HepG2 (cell line): ENCODE measurements at regions not wholly inside any gene's neighbourhood (a gene's known extent, or its start where the extent isn't known, plus 50 kb on each side); places are given as distances from the start of the nearest gene placed in this dataset.

Source experiments
- ATAC-seq: fragments of 200-7000 bp; cut with Tn5 transposase; 3 replicates; pipeline ENCODE4 v1.9.1; 2020; ENCODE audit warnings: mild to moderate bottlenecking, moderate library complexity
- BruUV-seq: library from RNA; stranded (reverse); fragments of 400-500 nt; replicated peaks from 2 replicates; lab custom pipeline; 2021; lab: Mats Ljungman, UMichigan
- CTCF ChIA-PET: fragments of 300-600 bp; formaldehyde crosslinking; extraction: SDS; loops from one replicate; lab custom pipeline; 2021; ENCODE audit warnings: low total read pairs, inconsistent platforms, low intra/inter-chr PET ratio; lab: Yijun Ruan, JAX
- POLR2A ChIA-PET: fragments of 350-600 bp; sonication (Branson Sonifier 250); formaldehyde crosslinking; loops from one replicate; lab custom pipeline; 2020; ENCODE audit warnings: antibody characterized with exemption, inconsistent platforms; lab: Yijun Ruan, JAX
- DNase-seq: peaks from one replicate; pipeline ENCODE4 v3.0.0-alpha.2; 2015; ENCODE audit warnings: low spot score
- FAIRE-seq: peaks from 3 replicates; lab custom pipeline; 2011; peaks lifted over from hg19 to GRCh38; lab: Jason Lieb, UNC
- H2AFZ ChIP-seq: one replicate; pipeline ENCODE4 v1.6.1; 2011; ENCODE audit warnings: low read length, inconsistent platforms
- H3K27ac ChIP-seq: fragments of 300-600 bp; 3 replicates; pipeline ENCODE4 v1.8.0; 2011; ENCODE audit warnings: mixed run types, mild to moderate bottlenecking, mixed read lengths, low read length, inconsistent platforms; ENCODE audit not compliant: insufficient read depth; ENCODE audit errors: extremely low read length
- H3K27me3 ChIP-seq, 2 experiments: fragments of 200-600 bp in 1 of 2; 2 replicates in 1 of 2; 3 replicates in 1 of 2; pipeline versions ENCODE4 v1.6.0 to v1.8.0; 2011; ENCODE audit warnings: low read length in 2 of 2, mild to moderate bottlenecking in 2 of 2, moderate library complexity in 2 of 2, inconsistent platforms in 1 of 2; ENCODE audit not compliant: insufficient read depth in 2 of 2, control insufficient read depth in 1 of 2
- H3K36me3 ChIP-seq, 2 experiments: fragments of 200-600 bp in 1 of 2; replicated peaks in 1 of 2; 2 replicates in 1 of 2; 3 replicates in 1 of 2; pipeline versions ENCODE4 v1.5.1 to v1.8.0; 2011; ENCODE audit warnings: low read length in 2 of 2, inconsistent platforms in 1 of 2; ENCODE audit not compliant: insufficient read depth in 2 of 2, control insufficient read depth in 1 of 2
- H3K4me1 ChIP-seq: 2 replicates; pipeline ENCODE4 v1.5.1; 2012; ENCODE audit warnings: low read length, inconsistent platforms; ENCODE audit not compliant: insufficient read depth
- H3K4me2 ChIP-seq: 2 replicates; pipeline ENCODE4 v1.6.0; 2011; ENCODE audit warnings: low read depth, low read length, inconsistent platforms
- H3K4me3 ChIP-seq, 3 experiments: fragments of 200-600 bp in 1 of 3; sonication (generic), shearing (Covaris generic) in 1 of 3; replicated peaks in 1 of 3; 2 replicates each; pipeline ENCODE4 v1.5.1; 2011 to 2016; ENCODE audit warnings: low read length in 3 of 3, inconsistent platforms in 2 of 3, low read depth in 2 of 3, mild to moderate bottlenecking in 2 of 3, control low read depth in 1 of 3, mixed read lengths in 1 of 3; ENCODE audit not compliant: insufficient read depth in 1 of 3
- H3K79me2 ChIP-seq: one replicate; pipeline ENCODE4 v1.6.1; 2011; ENCODE audit warnings: low read length, inconsistent platforms; ENCODE audit not compliant: insufficient read depth
- H3K9ac ChIP-seq: 2 replicates; pipeline ENCODE4 v1.6.0; 2011; ENCODE audit warnings: mild to moderate bottlenecking, low read depth, low read length, inconsistent platforms; ENCODE audit not compliant: insufficient read depth
- H3K9me3 ChIP-seq: 2 replicates; pipeline ENCODE4 v1.5.1; 2012; ENCODE audit warnings: mild to moderate bottlenecking, low read length
- H4K20me1 ChIP-seq: 2 replicates; pipeline ENCODE4 v1.6.0; 2011; ENCODE audit warnings: inconsistent platforms, mild to moderate bottlenecking, low read length, moderate library complexity; ENCODE audit not compliant: insufficient read depth
- BATF2 ChIP-seq: sonication (generic); formaldehyde crosslinking; IDR thresholded peaks from 2 replicates; pipeline ENCODE4 v1.8.0; 2022; ENCODE audit warnings: mild to moderate bottlenecking, missing genetic modification reagents, moderate library complexity
- CREM ChIP-seq, 2 experiments: sonication (generic) in 1 of 2; formaldehyde crosslinking in 1 of 2; IDR thresholded peaks; 2 replicates each; pipeline versions ENCODE4 v1.4.0 to v1.6.1; 2016 to 2020; ENCODE audit warnings: antibody characterized with exemption in 1 of 2, mild to moderate bottlenecking in 1 of 2, missing genetic modification reagents in 1 of 2
- FOXA3 ChIP-seq: IDR thresholded peaks from 2 replicates; pipeline ENCODE4 v1.6.1; 2016; ENCODE audit warnings: missing genetic modification reagents, missing compliant biosample characterization
- GATAD1 ChIP-seq: IDR thresholded peaks from 2 replicates; pipeline ENCODE4 v1.6.1; 2016; ENCODE audit warnings: missing genetic modification reagents, missing compliant biosample characterization
- GPBP1L1 ChIP-seq: sonication (generic); formaldehyde crosslinking; IDR thresholded peaks from 2 replicates; pipeline ENCODE4 v1.5.0; 2020; ENCODE audit warnings: mild to moderate bottlenecking, missing genetic modification reagents
- HOXD1 ChIP-seq: sonication (generic); formaldehyde crosslinking; IDR thresholded peaks from 2 replicates; pipeline ENCODE4 v1.5.0; 2020; ENCODE audit warnings: missing genetic modification reagents
- KMT2A ChIP-seq: sonication (generic); formaldehyde crosslinking; IDR thresholded peaks from 2 replicates; pipeline ENCODE4 v1.4.0; 2020; ENCODE audit warnings: missing genetic modification reagents
- NCOA2 ChIP-seq: sonication (generic); formaldehyde crosslinking; IDR thresholded peaks from 2 replicates; pipeline ENCODE4 v1.8.0; 2022; ENCODE audit warnings: inconsistent platforms
- NFKBIZ ChIP-seq: IDR thresholded peaks from 2 replicates; pipeline ENCODE4 v1.6.1; 2018; ENCODE audit warnings: missing genetic modification reagents, missing compliant biosample characterization
- SMAD3 ChIP-seq: sonication (generic); formaldehyde crosslinking; IDR thresholded peaks from 2 replicates; pipeline ENCODE4 v1.4.0; 2020; ENCODE audit warnings: missing genetic modification reagents
- STAT5B ChIP-seq: sonication (generic); formaldehyde crosslinking; IDR thresholded peaks from 2 replicates; pipeline ENCODE4 v1.4.0; 2020; ENCODE audit warnings: missing genetic modification reagents
- SUZ12 ChIP-seq: fragments of 150-350 bp; IDR thresholded peaks from 2 replicates; pipeline ENCODE4 v1.6.1; 2014; ENCODE audit warnings: low read depth, low read length
- ZBTB25 ChIP-seq: IDR thresholded peaks from 2 replicates; pipeline ENCODE4 v1.6.1; 2018; ENCODE audit warnings: missing genetic modification reagents
- ZBTB39 ChIP-seq: sonication (generic); formaldehyde crosslinking; IDR thresholded peaks from 2 replicates; pipeline ENCODE4 v1.5.0; 2020; ENCODE audit warnings: missing genetic modification reagents
- ZBTB7A ChIP-seq: sonication (generic); formaldehyde crosslinking; IDR thresholded peaks from 2 replicates; pipeline ENCODE4 v1.8.0; 2022; ENCODE audit warnings: mild to moderate bottlenecking, missing genetic modification reagents
- ZNF281 ChIP-seq: sonication (generic); formaldehyde crosslinking; IDR thresholded peaks from 2 replicates; pipeline ENCODE4 v1.4.0; 2020; ENCODE audit warnings: missing genetic modification reagents, borderline replicate concordance
- in situ Hi-C: cut with HindIII; loops from 2 replicates; pipeline ENCODE4 v1.10.0; 2017; ENCODE audit warnings: low pct_unique_long_range_greater_than_20kb; ENCODE audit not compliant: extremely low pct_ligation_motif_present
- intact Hi-C: fragments of 100-400 bp; cut with micrococcal nuclease; formaldehyde crosslinking; loops from one replicate; pipeline ENCODE4 v1.10.0; 2022; ENCODE audit not compliant: unreplicated experiment

- TF ChIP-seq CREM (IDR thresholded peaks at IDR 0.05) (no peak), CREM (CRISPR knock-in tag; IDR thresholded peaks at IDR 0.05) (no peak), ZBTB7A (CRISPR knock-in tag) (no peak), HOXD1 (CRISPR knock-in tag) (no peak), STAT5B (CRISPR knock-in tag) (no peak), FOXA3 (CRISPR knock-in tag) (no peak), GPBP1L1 (CRISPR knock-in tag) (no peak), GATAD1 (CRISPR knock-in tag) (no peak), NFKBIZ (CRISPR knock-in tag) (no peak), ZBTB25 (CRISPR knock-in tag) (no peak), SUZ12 (no peak)
Observed at GRCh38 chr5:34503379-34504253, 152.5 kb upstream of the RAI14 start (continued).

GRCh38 chr5:34504967-34505366 lies 151.2 kb upstream of the RAI14 start:
- peaks cover 23% of the 10 kb centered on the region for H3K4me1 ChIP-seq
- intact Hi-C loops (no loop called here), in situ Hi-C loops (no loop called here)
- no peak for FAIRE-seq
- H4K20me1 ChIP-seq = no peaks in the 10 kb centered on the region
- H3K27me3 ChIP-seq = peaks cover 1 to 11% of the 10 kb centered on the region in 2 experiments; a peak in 2 of 5 replicates
- H3K9ac ChIP-seq = no peak overlapping the region
- no peak overlapping the region for H3K27ac ChIP-seq
- H2AFZ ChIP-seq = no peak overlapping the region
- H3K36me3 ChIP-seq = no peaks in the 10 kb centered on the region
- no peak overlapping the region for H3K4me3 ChIP-seq
- no peaks in the 10 kb centered on the region for H3K9me3 ChIP-seq
- H3K79me2 ChIP-seq = no peaks in the 10 kb centered on the region
- no peak for ATAC-seq
- no TSS peak for BruUV-seq
- ChIA-PET POLR2A (no interaction called here), CTCF (no interaction called here)
- DNase-seq = no peak
- no peak overlapping the region for H3K4me2 ChIP-seq
- TF ChIP-seq KMT2A (CRISPR knock-in tag) (no peak), SMAD3 (CRISPR knock-in tag) (no peak), NCOA2 (no peak), ZNF281 (no peak), BATF2 (no peak), ZBTB39 (no peak)
